ENCODE measurements at regions not wholly inside any gene's neighbourhood (a gene's known extent, or its start where the extent isn't known, plus 50 kb on each side); places are given as distances from the start of the nearest gene placed in this dataset.
"Not testable (repeated sequence)": the region's sequence is repeated elsewhere in the genome, so short reads cannot be mapped to it uniquely, and the experiment has no call there.

GRCh38 chr3:24545887-24546286 lies 51.2 kb upstream of the THRB start:
- DNase-seq: no peak

GRCh38 chr3:24548278-24548677 lies 53.6 kb upstream of the THRB start:
- DNase-seq: peak; percentile 14

- DNase-seq: no peak
Observed at GRCh38 chr3:24550588-24550987, 55.9 kb upstream of the THRB start.

- DNase-seq: no peak
Observed at GRCh38 chr3:24551626-24552025, 57.0 kb upstream of the THRB start.

- no peak for DNase-seq
Observed at GRCh38 chr3:24562895-24563294, 68.2 kb upstream of the THRB start.

- DNase-seq: no peak
Observed at GRCh38 chr3:24565053-24565452, 70.4 kb upstream of the THRB start.

- no peak for DNase-seq
Observed at GRCh38 chr3:24565656-24566055, 71.0 kb upstream of the THRB start.

- DNase-seq: no peak
Observed at GRCh38 chr3:24566927-24567326, 72.3 kb upstream of the THRB start.

- not testable (repeated sequence) for DNase-seq
Observed at GRCh38 chr3:24572409-24572808, 77.8 kb upstream of the THRB start.

- no peak for DNase-seq
Observed at GRCh38 chr3:24573576-24573975, 78.9 kb upstream of the THRB start.

- no peak for DNase-seq
Observed at GRCh38 chr3:24578324-24578723, 83.7 kb upstream of the THRB start.

- DNase-seq: no peak
Observed at GRCh38 chr3:24578951-24579421, 84.3 kb upstream of the THRB start.

GRCh38 chr3:24582431-24583403 lies 88.1 kb upstream of the THRB start:
- no peak for DNase-seq

GRCh38 chr3:24586920-24587319 lies 92.3 kb upstream of the THRB start:
- DNase-seq: no peak

GRCh38 chr3:24588629-24589512 lies 94.2 kb upstream of the THRB start:
- DNase-seq: no peak

- DNase-seq: no peak
Observed at GRCh38 chr3:24589513-24589851, 94.8 kb upstream of the THRB start.

GRCh38 chr3:24589931-24590880 lies 95.6 kb upstream of the THRB start:
- DNase-seq: no peak

- no peak for DNase-seq
Observed at GRCh38 chr3:24591191-24591590, 96.5 kb upstream of the THRB start.

GRCh38 chr3:24591661-24592555 lies 97.3 kb upstream of the THRB start:
- DNase-seq: no peak

- no peak for DNase-seq
Observed at GRCh38 chr3:24594161-24594560, 99.5 kb upstream of the THRB start.

GRCh38 chr3:24595796-24596195 lies 101.1 kb upstream of the THRB start:
- DNase-seq: no peak

Data from NCI-H774 (cell line).